SK-N-SH treated with all-trans-retinoic acid at 6 μM for 48 hours (cell line): ENCODE measurements at regions not wholly inside any gene's neighbourhood (a gene's known extent, or its start where the extent isn't known, plus 50 kb on each side); places are given as distances from the start of the nearest gene placed in this dataset.

Experiments
- ARNTL ChIP-seq: fragments of 450-650 bp; formaldehyde crosslinking; IDR thresholded peaks from 2 replicates; pipeline ENCODE4 v1.5.0; 2020; ENCODE audit warnings: low read depth, mild to moderate bottlenecking, moderate library complexity, borderline replicate concordance
- CREB5 ChIP-seq: fragments of 250-450 bp; sonication (Bioruptor Pico); IDR thresholded peaks from 2 replicates; pipeline ENCODE4 v1.5.1; 2020; ENCODE audit warnings: low read depth, mild to moderate bottlenecking, moderate library complexity
- ESRRG ChIP-seq: fragments of 250-450 bp; sonication (Bioruptor Pico); IDR thresholded peaks from 2 replicates; pipeline ENCODE4 v1.6.1; 2021; ENCODE audit warnings: mild to moderate bottlenecking
- GLIS3 ChIP-seq: fragments of 250-450 bp; sonication (Bioruptor Pico); IDR thresholded peaks from 2 replicates; pipeline ENCODE4 v1.5.0; 2020; ENCODE audit warnings: mild to moderate bottlenecking, moderate library complexity
- ISL1 ChIP-seq: fragments of 250-450 bp; sonication (Bioruptor Pico); IDR thresholded peaks from 2 replicates; pipeline ENCODE4 v2.1.2; 2022; ENCODE audit warnings: mild to moderate bottlenecking, moderate library complexity
- OSR1 ChIP-seq: fragments of 250-450 bp; sonication (Bioruptor Pico); IDR thresholded peaks from 2 replicates; pipeline ENCODE4 v1.8.0; 2022; ENCODE audit warnings: moderate library complexity, mild to moderate bottlenecking, inconsistent platforms
- TCF4 ChIP-seq: fragments of 250-450 bp; sonication (Bioruptor Pico); IDR thresholded peaks from 2 replicates; pipeline ENCODE4 v1.8.0; 2021; ENCODE audit warnings: mild to moderate bottlenecking, moderate library complexity, borderline replicate concordance
- TOX ChIP-seq: fragments of 250-450 bp; sonication (Bioruptor Pico); IDR thresholded peaks from 2 replicates; pipeline ENCODE4 v1.8.0; 2021; ENCODE audit warnings: mild to moderate bottlenecking, moderate library complexity, borderline replicate concordance
- ZC3H10 ChIP-seq: fragments of 250-450 bp; sonication (Bioruptor Pico); IDR thresholded peaks from 2 replicates; pipeline ENCODE4 v1.5.1; 2021; ENCODE audit warnings: mild to moderate bottlenecking, moderate library complexity
- ZNF565 ChIP-seq: fragments of 450-650 bp; formaldehyde crosslinking; conservative IDR thresholded peaks from 2 replicates; pipeline ENCODE4 v1.5.0; 2020; ENCODE audit warnings: low read depth, mild to moderate bottlenecking, moderate library complexity
- ZNF70 ChIP-seq: fragments of 450-650 bp; formaldehyde crosslinking; IDR thresholded peaks from 2 replicates; pipeline ENCODE4 v1.5.0; 2020; ENCODE audit warnings: mild to moderate bottlenecking, moderate library complexity
- ZNF8 ChIP-seq: fragments of 450-650 bp; formaldehyde crosslinking; IDR thresholded peaks from 2 replicates; pipeline ENCODE4 v1.5.0; 2020; ENCODE audit warnings: mild to moderate bottlenecking, moderate library complexity

GRCh38 chr12:87758271-87758670, 270.9 kb downstream of the C12orf50 start:
- no peak for TF ChIP-seq ZNF565 (CRISPR knock-in tag)
- TF ChIP-seq GLIS3 (CRISPR knock-in tag): no peak
- TF ChIP-seq TCF4 (CRISPR knock-in tag): no peak
- no peak for TF ChIP-seq OSR1 (CRISPR knock-in tag)
- TF ChIP-seq ZNF70: no peak
- no peak for TF ChIP-seq ARNTL
- no peak for TF ChIP-seq ISL1
- no peak for TF ChIP-seq ESRRG (CRISPR knock-in tag)
- no peak for TF ChIP-seq ZNF8
- TF ChIP-seq TOX: no peak
- no peak for TF ChIP-seq CREB5
- no peak for TF ChIP-seq ZC3H10 (CRISPR knock-in tag)
